ENCODE measurements at regions not wholly inside any gene's neighbourhood (a gene's known extent, or its start where the extent isn't known, plus 50 kb on each side); places are given as distances from the start of the nearest gene placed in this dataset.
A peak's percentile ranks its signal among the peaks of the same experiment; 100 is the strongest.
"Not testable (repeated sequence)": the region's sequence is repeated elsewhere in the genome, so short reads cannot be mapped to it uniquely, and the experiment has no call there.

- Histone ChIP-seq H3K9me3 (no peaks in the 10 kb centered on the region), H3K4me3 (no peak overlapping the region), H3K27ac (no peak overlapping the region), H3K36me3 (no peaks in the 10 kb centered on the region), H3K27me3 (no peaks in the 10 kb centered on the region), H3K4me1 (peaks cover 5% of the 10 kb centered on the region)
- intact Hi-C loops (cut with DNase I): no loop called here
- TF ChIP-seq POLR2A (IDR thresholded peaks at IDR 0.05) (no peak), CTCF (IDR thresholded peaks at IDR 0.05) (peak; percentile 51 to 80 (median 58)), POLR2AphosphoS5 (IDR thresholded peaks at IDR 0.05; ENCODE audit: insufficient read depth in 1 of 2, low read depth in 1 of 2) (no peak)
- no peak for DNase-seq (ENCODE audit: extremely low spot score in 2 of 2)
These were observed 157.1 kb downstream of the RGS9 start for GRCh38 chr17:65294181-65294719.

GRCh38 chr17:65293584-65294180 lies 156.5 kb downstream of the RGS9 start:
- Histone ChIP-seq H3K36me3 (no peaks in the 10 kb centered on the region), H3K4me1 (peaks cover 5% of the 10 kb centered on the region), H3K27me3 (no peaks in the 10 kb centered on the region), H3K4me3 (no peak overlapping the region), H3K27ac (no peak overlapping the region), H3K9me3 (no peaks in the 10 kb centered on the region)
- no peak for DNase-seq (ENCODE audit: extremely low spot score in 2 of 2)
- intact Hi-C loops (cut with DNase I): no loop called here
- TF ChIP-seq POLR2A (IDR thresholded peaks at IDR 0.05) (no peak), CTCF (IDR thresholded peaks at IDR 0.05) (no peak), POLR2AphosphoS5 (IDR thresholded peaks at IDR 0.05; ENCODE audit: insufficient read depth in 1 of 2, low read depth in 1 of 2) (no peak)

GRCh38 chr17:65292430-65292829 lies 155.3 kb downstream of the RGS9 start:
- no peak overlapping the region for H3K27ac ChIP-seq
- H3K36me3 ChIP-seq: no peaks in the 10 kb centered on the region
- TF ChIP-seq CTCF (IDR thresholded peaks at IDR 0.05): no peak
- no peak for TF ChIP-seq POLR2A (IDR thresholded peaks at IDR 0.05)
- TF ChIP-seq POLR2AphosphoS5 (IDR thresholded peaks at IDR 0.05; ENCODE audit: insufficient read depth in 1 of 2, low read depth in 1 of 2): no peak
- H3K9me3 ChIP-seq: no peaks in the 10 kb centered on the region
- no peaks in the 10 kb centered on the region for H3K27me3 ChIP-seq
- H3K4me3 ChIP-seq: no peak overlapping the region
- DNase-seq (ENCODE audit: extremely low spot score in 2 of 2): no peak
- H3K4me1 ChIP-seq: peaks cover 5% of the 10 kb centered on the region
- intact Hi-C loops (cut with DNase I): no loop called here

GRCh38 chr17:65291301-65291700 lies 154.1 kb downstream of the RGS9 start:
- DNase-seq (ENCODE audit: extremely low spot score in 2 of 2); H3K9me3 ChIP-seq; H3K4me3 ChIP-seq; H3K4me1 ChIP-seq; H3K27ac ChIP-seq; H3K27me3 ChIP-seq; H3K36me3 ChIP-seq; intact Hi-C loops (cut with DNase I): not testable (repeated sequence)

GRCh38 chr17:65290616-65291015 lies 153.4 kb downstream of the RGS9 start:
- Histone ChIP-seq H3K27ac (no peak overlapping the region), H3K36me3 (no peaks in the 10 kb centered on the region), H3K4me3 (no peak overlapping the region), H3K9me3 (no peaks in the 10 kb centered on the region), H3K4me1 (peaks cover 5% of the 10 kb centered on the region), H3K27me3 (no peaks in the 10 kb centered on the region)
- intact Hi-C loops (cut with DNase I): no loop called here
- DNase-seq (ENCODE audit: extremely low spot score in 2 of 2): no peak
- TF ChIP-seq POLR2AphosphoS5 (IDR thresholded peaks at IDR 0.05; ENCODE audit: insufficient read depth in 1 of 2, low read depth in 1 of 2) (no peak), POLR2A (IDR thresholded peaks at IDR 0.05) (no peak), CTCF (IDR thresholded peaks at IDR 0.05) (no peak)

All from vagina (tissue), 2 donors.